ES-I3 (cell line): ENCODE measurements at regions not wholly inside any gene's neighbourhood (a gene's known extent, or its start where the extent isn't known, plus 50 kb on each side); places are given as distances from the start of the nearest gene placed in this dataset.
"Not testable (repeated sequence)": the region's sequence is repeated elsewhere in the genome, so short reads cannot be mapped to it uniquely, and the experiment has no call there.

Experiments used
- H3K36me3 ChIP-seq: 2 replicates; pipeline ENCODE4 v1.6.1; 2013; ENCODE audit warnings: mild to moderate bottlenecking, low read length, control low read depth, moderate library complexity; ENCODE audit not compliant: insufficient read depth
- H3K4me1 ChIP-seq: 2 replicates; pipeline ENCODE4 v1.6.1; 2013; ENCODE audit warnings: mild to moderate bottlenecking, control low read depth, low read length; ENCODE audit not compliant: insufficient read depth
- H3K9ac ChIP-seq: 2 replicates; pipeline ENCODE4 v1.6.1; 2013; ENCODE audit warnings: low read depth, mild to moderate bottlenecking, low read length, moderate library complexity
- H3K9me3 ChIP-seq: 2 replicates; pipeline ENCODE4 v1.6.1; 2013; ENCODE audit warnings: mild to moderate bottlenecking, low read length, moderate library complexity; ENCODE audit not compliant: control insufficient read depth, insufficient read depth

- peaks cover 20% of the 10 kb centered on the region for H3K4me1 ChIP-seq
- no peaks in the 10 kb centered on the region for H3K36me3 ChIP-seq
- H3K9me3 ChIP-seq, result no peaks in the 10 kb centered on the region
These were observed 63.9 kb downstream of the MAT2B start for GRCh38 chr5:163569284-163569683.

GRCh38 chr5:163571744-163572143, 66.3 kb downstream of the MAT2B start:
- H3K9me3 ChIP-seq, result no peaks in the 10 kb centered on the region
- no peak overlapping the region for H3K9ac ChIP-seq
- peaks cover 13% of the 10 kb centered on the region; the same call in 1 of the 2 replicates for H3K4me1 ChIP-seq
- H3K36me3 ChIP-seq, result no peaks in the 10 kb centered on the region

More at GRCh38 chr5:163569284-163569683, 63.9 kb downstream of the MAT2B start:
- no peak overlapping the region for H3K9ac ChIP-seq

GRCh38 chr5:163574472-163575440, 69.3 kb downstream of the MAT2B start:
- peaks cover 4% of the 10 kb centered on the region; the same call in 1 of the 2 replicates for H3K4me1 ChIP-seq
- no peak overlapping the region for H3K9ac ChIP-seq
- no peaks in the 10 kb centered on the region for H3K9me3 ChIP-seq
- no peaks in the 10 kb centered on the region for H3K36me3 ChIP-seq

- Histone ChIP-seq H3K36me3 (no peaks in the 10 kb centered on the region), H3K9me3 (no peaks in the 10 kb centered on the region), H3K9ac (no peak overlapping the region), H3K4me1 (no peaks in the 10 kb centered on the region)
These were observed 73.2 kb downstream of the MAT2B start for GRCh38 chr5:163578652-163579051.

DNA sequence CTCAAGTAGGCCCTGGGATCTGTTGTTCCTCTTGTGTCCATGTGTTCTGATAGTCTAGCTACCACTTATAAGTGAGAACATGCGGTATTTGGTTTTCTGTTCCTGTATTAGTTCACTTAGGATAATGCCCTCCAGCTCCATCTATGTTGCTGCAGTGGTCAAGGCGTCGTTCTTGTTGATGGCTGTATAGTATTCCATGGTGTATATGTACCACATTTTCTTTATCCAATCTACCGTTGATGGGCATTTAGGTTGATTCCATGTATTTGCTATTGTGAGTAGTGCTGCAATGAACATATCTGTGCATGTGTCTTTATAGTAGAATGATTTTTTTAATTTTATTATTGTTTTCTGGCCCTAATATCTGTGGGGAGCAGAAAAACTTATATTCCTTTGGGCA, 74.3 kb downstream of the MAT2B start:
- no peaks in the 10 kb centered on the region for H3K4me1 ChIP-seq
- H3K9ac ChIP-seq, result no peak overlapping the region
- H3K36me3 ChIP-seq, result no peaks in the 10 kb centered on the region
- H3K9me3 ChIP-seq, result no peaks in the 10 kb centered on the region

- no peak overlapping the region for H3K9ac ChIP-seq
- H3K36me3 ChIP-seq, result no peaks in the 10 kb centered on the region
- H3K4me1 ChIP-seq, result no peaks in the 10 kb centered on the region
- H3K9me3 ChIP-seq, result no peaks in the 10 kb centered on the region
These were observed 75.1 kb downstream of the MAT2B start for GRCh38 chr5:163580516-163580915.

DNA sequence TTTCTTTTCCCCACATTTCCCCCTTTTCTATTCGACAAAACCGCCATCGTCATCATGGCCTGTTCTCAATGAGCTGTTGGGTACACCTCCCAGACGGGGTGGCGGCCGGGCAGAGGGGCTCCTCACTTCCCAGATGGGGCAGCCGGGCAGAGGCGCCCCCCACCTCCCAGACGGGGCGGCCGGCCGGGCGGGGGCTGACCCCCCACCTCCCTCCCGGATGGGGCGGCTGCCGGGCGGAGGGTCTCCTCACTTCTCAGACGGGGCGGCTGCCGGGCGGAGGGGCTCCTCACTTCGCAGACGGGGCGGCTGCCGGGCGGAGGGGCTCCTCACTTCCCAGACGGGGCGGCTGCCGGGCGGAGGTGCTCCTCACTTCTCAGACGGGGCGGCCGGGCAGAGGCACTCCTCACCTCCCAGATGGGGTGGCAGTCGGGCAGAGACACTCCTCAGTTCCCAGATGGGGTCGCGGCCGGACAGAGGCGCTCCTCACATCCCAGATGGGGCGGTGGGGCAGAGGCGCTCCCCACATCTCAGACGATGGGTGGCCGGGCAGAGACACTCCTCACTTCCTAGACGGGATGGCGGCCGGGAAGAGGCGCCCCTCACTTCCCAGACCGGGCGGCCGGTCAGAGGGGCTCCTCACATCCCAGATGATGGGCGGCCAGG, 78.2 kb downstream of the MAT2B start:
- not testable (repeated sequence) for H3K36me3 ChIP-seq, H3K4me1 ChIP-seq, H3K9me3 ChIP-seq, H3K9ac ChIP-seq

- H3K9ac ChIP-seq, result no peak overlapping the region
- H3K4me1 ChIP-seq, result no peaks in the 10 kb centered on the region; the same call in 1 of the 2 replicates
- no peaks in the 10 kb centered on the region for H3K36me3 ChIP-seq
- no peaks in the 10 kb centered on the region for H3K9me3 ChIP-seq
These were observed 79.8 kb downstream of the MAT2B start for GRCh38 chr5:163585206-163585605.

DNA sequence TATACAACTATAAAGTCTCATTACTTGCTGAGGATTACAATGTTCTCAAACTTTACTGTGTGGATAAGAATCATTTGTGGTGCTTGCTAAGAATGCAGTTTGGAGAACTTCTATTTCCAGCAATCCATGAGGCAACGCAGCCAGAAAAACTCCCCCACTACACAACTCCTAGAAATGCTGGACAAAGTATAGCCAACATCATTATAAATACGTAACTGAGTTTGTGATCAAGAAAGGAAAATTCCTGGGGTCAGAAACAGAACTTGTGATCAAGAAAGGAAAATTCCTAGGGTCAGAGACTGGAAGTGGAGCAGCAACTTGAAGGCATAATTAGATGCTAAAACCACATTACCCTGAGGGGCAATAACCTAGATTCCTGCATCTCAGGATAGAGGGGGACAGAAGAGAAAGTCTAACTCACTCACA, 81.1 kb downstream of the MAT2B start:
- Histone ChIP-seq H3K9me3 (no peaks in the 10 kb centered on the region), H3K9ac (no peak overlapping the region), H3K4me1 (no peaks in the 10 kb centered on the region; the same call in 1 of the 2 replicates), H3K36me3 (no peaks in the 10 kb centered on the region)

GRCh38 chr5:163594951-163595350, 89.5 kb downstream of the MAT2B start:
- Histone ChIP-seq H3K9ac (no peak overlapping the region), H3K4me1 (no peaks in the 10 kb centered on the region), H3K9me3 (no peaks in the 10 kb centered on the region), H3K36me3 (no peaks in the 10 kb centered on the region)

DNA sequence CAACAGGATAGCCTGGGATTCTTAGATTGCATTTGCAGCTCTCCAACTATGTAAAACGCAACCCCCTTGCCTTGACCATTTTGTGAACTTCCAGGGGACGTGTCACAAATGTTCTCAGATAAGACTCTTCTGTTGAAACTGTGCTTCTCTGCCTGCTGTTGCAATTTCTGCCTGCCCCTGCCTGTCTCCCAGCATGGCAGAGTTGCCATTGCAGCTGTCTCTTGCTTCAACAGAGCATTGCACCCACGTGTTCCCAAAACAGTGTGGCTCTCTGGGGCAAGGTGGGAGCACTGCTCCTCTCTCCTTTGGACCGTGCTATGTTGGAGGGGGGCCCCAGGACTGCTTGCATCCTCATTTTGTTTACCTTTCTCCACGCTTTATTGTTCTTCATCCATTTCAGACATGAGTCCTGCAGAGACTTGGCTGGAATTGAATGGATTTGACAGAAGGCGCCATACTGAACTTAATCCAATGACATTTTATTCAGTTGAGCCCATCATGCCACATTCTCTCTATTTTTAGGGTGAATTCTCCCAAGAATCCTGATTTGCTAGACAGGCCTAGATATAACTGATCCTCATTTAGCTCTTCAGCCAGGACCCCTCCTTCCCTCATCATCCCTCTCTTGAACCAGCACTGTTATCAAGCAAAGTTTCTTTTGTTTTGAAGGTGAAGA, 90.7 kb downstream of the MAT2B start:
- no peaks in the 10 kb centered on the region for H3K4me1 ChIP-seq
- no peak overlapping the region for H3K9ac ChIP-seq

DNA sequence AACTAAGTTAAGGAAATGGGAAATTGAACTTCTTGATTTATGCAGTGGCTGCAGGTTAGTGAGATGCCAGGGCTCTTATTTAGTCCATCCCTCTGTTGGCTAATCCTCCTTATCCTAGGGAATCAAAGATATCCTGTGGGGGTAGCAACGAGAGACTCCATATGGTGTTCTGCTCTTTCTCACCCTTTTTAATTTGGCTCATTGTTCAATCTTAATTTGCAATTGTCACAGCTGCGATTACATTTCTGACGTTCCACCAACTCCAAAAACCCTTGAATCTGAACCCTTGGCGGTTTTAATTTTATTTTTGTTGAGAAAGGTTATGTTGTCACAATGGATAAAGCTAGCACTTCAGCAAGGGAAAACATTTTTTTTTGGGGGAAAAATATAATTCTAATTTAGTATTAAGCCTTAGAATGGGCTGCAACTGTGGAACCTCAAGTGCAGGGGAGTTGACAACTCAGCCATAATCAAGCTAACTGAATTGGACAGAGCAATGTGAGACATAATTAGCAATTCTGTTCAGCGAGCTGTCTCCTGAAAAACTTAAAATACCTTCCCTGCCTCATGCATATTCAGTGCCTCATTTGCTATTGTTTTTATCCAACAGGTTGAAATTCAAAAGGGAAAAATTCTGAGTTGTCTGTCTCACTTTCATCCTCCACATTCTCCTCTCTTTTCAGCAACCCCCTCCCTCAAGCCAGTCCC, 91.3 kb downstream of the MAT2B start:
- Histone ChIP-seq H3K4me1 (no peaks in the 10 kb centered on the region), H3K9ac (no peak overlapping the region), H3K36me3 (no peaks in the 10 kb centered on the region), H3K9me3 (no peaks in the 10 kb centered on the region)

More for the DNA sequence above, 90.7 kb downstream of the MAT2B start:
- Histone ChIP-seq H3K36me3 (no peaks in the 10 kb centered on the region), H3K9me3 (no peaks in the 10 kb centered on the region)

DNA sequence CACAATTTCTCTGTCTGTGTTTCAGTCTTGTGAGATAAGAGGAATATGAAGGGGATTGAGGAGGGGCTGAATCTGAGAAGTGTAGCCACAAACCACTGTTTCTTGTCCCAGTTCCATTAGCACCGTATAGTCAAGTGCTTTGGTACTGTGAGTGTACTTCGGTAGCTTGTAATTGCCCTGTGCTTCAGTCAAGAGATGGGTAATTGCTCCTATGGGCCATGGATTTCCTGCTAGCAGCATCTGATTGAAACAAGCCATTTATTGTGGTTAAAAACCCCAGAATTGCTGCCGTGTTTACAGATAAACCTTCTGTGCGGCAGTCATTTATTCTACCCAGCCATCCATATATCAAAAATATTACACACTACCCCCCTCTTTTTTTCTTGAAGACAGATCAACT, 98.6 kb downstream of the MAT2B start:
- Histone ChIP-seq H3K4me1 (no peaks in the 10 kb centered on the region), H3K36me3 (no peaks in the 10 kb centered on the region), H3K9me3 (no peaks in the 10 kb centered on the region), H3K9ac (no peak overlapping the region)

DNA sequence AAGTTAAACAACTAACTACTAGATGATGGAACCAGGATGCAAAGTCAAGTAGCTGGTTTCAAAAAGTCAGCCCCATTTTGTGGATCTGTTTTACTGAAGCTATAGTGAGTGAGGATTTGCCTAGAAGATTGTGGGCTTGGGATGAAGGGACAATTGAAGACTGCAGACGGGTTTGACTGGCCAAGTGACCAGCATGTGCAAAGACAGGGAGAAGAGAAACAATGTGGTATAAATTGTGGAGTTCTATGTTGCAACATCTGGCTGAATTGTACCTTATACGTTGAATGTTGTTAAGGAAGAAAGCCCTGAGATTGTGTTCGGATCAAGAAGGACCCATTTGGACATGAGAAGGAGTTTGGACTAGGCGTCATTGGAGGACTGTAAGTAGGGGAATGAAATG, 101.8 kb downstream of the MAT2B start:
- Histone ChIP-seq H3K36me3 (no peaks in the 10 kb centered on the region), H3K9me3 (no peaks in the 10 kb centered on the region), H3K4me1 (no peaks in the 10 kb centered on the region), H3K9ac (no peak overlapping the region)
